ENCODE measurements at regions not wholly inside any gene's neighbourhood (a gene's known extent, or its start where the extent isn't known, plus 50 kb on each side); places are given as distances from the start of the nearest gene placed in this dataset.

- Mint-ChIP-seq H3K4me3 (ENCODE audit: unreplicated experiment) (no peak overlapping the region), H3K27ac (ENCODE audit: low read depth, unreplicated experiment) (no peak overlapping the region), H3K9me3 (ENCODE audit: unreplicated experiment) (no peaks in the 10 kb centered on the region), H3K36me3 (ENCODE audit: insufficient read depth, unreplicated experiment) (no peaks in the 10 kb centered on the region), H3K27me3 (ENCODE audit: insufficient read depth, unreplicated experiment) (no peaks in the 10 kb centered on the region), H3K4me1 (ENCODE audit: insufficient read depth, unreplicated experiment) (no peaks in the 10 kb centered on the region)
- POLR2A ChIA-PET: no interaction called here
- no peak for DNase-seq (ENCODE audit: unreplicated experiment)
- no TSS peak for BruUV-seq (replicated peaks)
- CTCF ChIA-PET: no interaction called here
- intact Hi-C loops (cut with micrococcal nuclease): no loop called here
- TF ChIP-seq, protein P1, sequence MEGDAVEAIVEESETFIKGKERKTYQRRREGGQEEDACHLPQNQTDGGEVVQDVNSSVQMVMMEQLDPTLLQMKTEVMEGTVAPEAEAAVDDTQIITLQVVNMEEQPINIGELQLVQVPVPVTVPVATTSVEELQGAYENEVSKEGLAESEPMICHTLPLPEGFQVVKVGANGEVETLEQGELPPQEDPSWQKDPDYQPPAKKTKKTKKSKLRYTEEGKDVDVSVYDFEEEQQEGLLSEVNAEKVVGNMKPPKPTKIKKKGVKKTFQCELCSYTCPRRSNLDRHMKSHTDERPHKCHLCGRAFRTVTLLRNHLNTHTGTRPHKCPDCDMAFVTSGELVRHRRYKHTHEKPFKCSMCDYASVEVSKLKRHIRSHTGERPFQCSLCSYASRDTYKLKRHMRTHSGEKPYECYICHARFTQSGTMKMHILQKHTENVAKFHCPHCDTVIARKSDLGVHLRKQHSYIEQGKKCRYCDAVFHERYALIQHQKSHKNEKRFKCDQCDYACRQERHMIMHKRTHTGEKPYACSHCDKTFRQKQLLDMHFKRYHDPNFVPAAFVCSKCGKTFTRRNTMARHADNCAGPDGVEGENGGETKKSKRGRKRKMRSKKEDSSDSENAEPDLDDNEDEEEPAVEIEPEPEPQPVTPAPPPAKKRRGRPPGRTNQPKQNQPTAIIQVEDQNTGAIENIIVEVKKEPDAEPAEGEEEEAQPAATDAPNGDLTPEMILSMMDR (IDR thresholded peaks at IDR 0.05; ENCODE audit: unreplicated experiment): no peak
Measured at GRCh38 chr3:34919025-34919424, 720.3 kb upstream of the ARPP21 start.

- no peaks in the 10 kb centered on the region for H3K4me1 Mint-ChIP-seq (ENCODE audit: insufficient read depth, unreplicated experiment)
- no peaks in the 10 kb centered on the region for H3K36me3 Mint-ChIP-seq (ENCODE audit: insufficient read depth, unreplicated experiment)
- ChIA-PET POLR2A (interaction anchor here (0.5 kb wide), 1 partner anchor 219 kb away, joined by 3 read pairs; no protein-coding TSS in a partner anchor), CTCF (no interaction called here)
- H3K27me3 Mint-ChIP-seq (ENCODE audit: insufficient read depth, unreplicated experiment): no peaks in the 10 kb centered on the region
- H3K4me3 Mint-ChIP-seq (ENCODE audit: unreplicated experiment): no peak overlapping the region
- intact Hi-C loops (cut with micrococcal nuclease): no loop called here
- no peak overlapping the region for H3K27ac Mint-ChIP-seq (ENCODE audit: low read depth, unreplicated experiment)
- no peaks in the 10 kb centered on the region for H3K9me3 Mint-ChIP-seq (ENCODE audit: unreplicated experiment)
- no TSS peak for BruUV-seq (replicated peaks)
- no peak for DNase-seq (ENCODE audit: unreplicated experiment)
- TF ChIP-seq, protein P1 (IDR thresholded peaks at IDR 0.05; ENCODE audit: unreplicated experiment): no peak
Measured at GRCh38 chr3:34920806-34921205, 718.5 kb upstream of the ARPP21 start.

GRCh38 chr3:34924961-34925360 is 714.4 kb upstream of the ARPP21 start:
- Mint-ChIP-seq H3K4me1 (ENCODE audit: insufficient read depth, unreplicated experiment) (no peaks in the 10 kb centered on the region), H3K4me3 (ENCODE audit: unreplicated experiment) (no peak overlapping the region), H3K27ac (ENCODE audit: low read depth, unreplicated experiment) (no peak overlapping the region), H3K36me3 (ENCODE audit: insufficient read depth, unreplicated experiment) (no peaks in the 10 kb centered on the region), H3K27me3 (ENCODE audit: insufficient read depth, unreplicated experiment) (no peaks in the 10 kb centered on the region), H3K9me3 (ENCODE audit: unreplicated experiment) (no peaks in the 10 kb centered on the region)
- CTCF ChIA-PET: no interaction called here
- POLR2A ChIA-PET: no interaction called here
- intact Hi-C loops (cut with micrococcal nuclease): no loop called here
- DNase-seq (ENCODE audit: unreplicated experiment): no peak
- BruUV-seq (replicated peaks): no TSS peak
- TF ChIP-seq, protein P1 (IDR thresholded peaks at IDR 0.05; ENCODE audit: unreplicated experiment): no peak

- intact Hi-C loops (cut with micrococcal nuclease): no loop called here
- H3K27me3 Mint-ChIP-seq (ENCODE audit: insufficient read depth, unreplicated experiment): no peaks in the 10 kb centered on the region
Measured at GRCh38 chr3:34925851-34926250, 713.5 kb upstream of the ARPP21 start.

More at GRCh38 chr3:34925851-34926250, 713.5 kb upstream of the ARPP21 start:
- ChIA-PET CTCF (no interaction called here), POLR2A (interaction anchor here (0.7 kb wide), 1 partner anchor 825 kb away, joined by 5 read pairs; no protein-coding TSS in a partner anchor)
- DNase-seq (ENCODE audit: unreplicated experiment): no peak
- Mint-ChIP-seq H3K9me3 (ENCODE audit: unreplicated experiment) (no peaks in the 10 kb centered on the region), H3K4me3 (ENCODE audit: unreplicated experiment) (no peak overlapping the region), H3K27ac (ENCODE audit: low read depth, unreplicated experiment) (no peak overlapping the region), H3K36me3 (ENCODE audit: insufficient read depth, unreplicated experiment) (no peaks in the 10 kb centered on the region), H3K4me1 (ENCODE audit: insufficient read depth, unreplicated experiment) (no peaks in the 10 kb centered on the region)
- TF ChIP-seq, protein P1 (IDR thresholded peaks at IDR 0.05; ENCODE audit: unreplicated experiment): no peak
- BruUV-seq (replicated peaks): no TSS peak
